Stimulated activated CD4-positive, alpha-beta T cell treated with anti-CD3 and anti-CD28 coated beads, Interleukin-2, amount 100 ng/mL, for 48 hours (primary cell): ENCODE measurements at regions not wholly inside any gene's neighbourhood (a gene's known extent, or its start where the extent isn't known, plus 50 kb on each side); places are given as distances from the start of the nearest gene placed in this dataset.

ENCODE experiments used
- DNase-seq, 2 donors: peaks; one replicate each; pipeline ENCODE4 v3.0.0-alpha.2; 2020

DNA sequence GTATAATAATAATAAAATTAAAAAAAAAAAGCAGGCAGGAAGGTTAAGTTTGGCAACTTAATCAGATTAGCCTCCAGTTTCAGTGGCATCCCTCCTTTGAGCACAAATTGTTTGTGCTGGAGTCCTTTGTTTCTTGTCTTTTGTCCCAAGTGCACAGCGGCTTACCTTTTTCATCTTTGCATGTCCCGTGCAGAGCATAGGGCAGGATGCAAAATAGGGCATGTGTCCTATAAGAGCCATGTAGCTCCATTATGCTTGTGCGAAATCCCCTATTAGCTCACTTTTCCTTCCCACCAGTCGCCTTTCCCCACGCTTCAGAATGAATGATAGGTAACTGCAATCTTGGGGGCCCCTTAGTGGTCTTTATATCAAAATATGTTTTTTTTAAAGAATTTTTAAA is 216.8 kb downstream of the TSN start:
- no peak for DNase-seq

DNA sequence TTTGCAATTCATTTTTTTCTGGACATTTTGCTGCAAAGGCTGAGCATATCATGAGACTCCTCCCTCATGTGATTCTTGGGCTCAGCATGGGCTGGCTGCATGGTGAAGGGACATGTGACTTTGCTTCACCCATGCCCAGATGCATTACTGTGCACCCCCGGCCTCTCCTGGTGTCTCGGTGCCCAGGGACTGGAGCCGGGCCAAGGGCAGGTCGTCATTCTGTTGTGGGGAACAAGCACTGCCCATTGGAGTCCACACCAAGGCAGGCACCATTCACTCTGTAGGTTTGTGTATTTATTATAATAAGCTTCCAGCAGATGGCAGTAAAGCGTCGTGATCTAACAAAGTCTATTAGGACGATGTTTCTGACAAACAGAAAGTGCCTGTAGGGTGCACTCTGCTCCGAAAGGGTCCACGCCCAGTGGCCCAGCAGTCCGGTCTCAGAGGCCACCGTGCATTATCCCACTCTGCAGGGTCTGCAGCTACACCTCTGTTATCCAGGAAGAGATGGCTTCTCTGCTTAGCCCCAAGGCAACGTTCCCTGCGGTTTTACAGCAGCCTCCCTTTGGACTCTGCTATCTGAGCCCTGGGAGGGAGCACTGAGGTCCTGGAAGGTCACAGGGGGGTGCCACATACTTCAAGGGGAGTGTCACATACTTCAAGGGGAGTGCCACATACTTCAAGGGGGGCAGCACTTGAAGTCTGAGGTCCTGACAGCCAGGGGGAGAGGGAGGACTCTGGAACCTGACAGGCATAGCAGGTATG is 219.6 kb downstream of the TSN start:
- DNase-seq = peak; percentile 23 to 44

DNA sequence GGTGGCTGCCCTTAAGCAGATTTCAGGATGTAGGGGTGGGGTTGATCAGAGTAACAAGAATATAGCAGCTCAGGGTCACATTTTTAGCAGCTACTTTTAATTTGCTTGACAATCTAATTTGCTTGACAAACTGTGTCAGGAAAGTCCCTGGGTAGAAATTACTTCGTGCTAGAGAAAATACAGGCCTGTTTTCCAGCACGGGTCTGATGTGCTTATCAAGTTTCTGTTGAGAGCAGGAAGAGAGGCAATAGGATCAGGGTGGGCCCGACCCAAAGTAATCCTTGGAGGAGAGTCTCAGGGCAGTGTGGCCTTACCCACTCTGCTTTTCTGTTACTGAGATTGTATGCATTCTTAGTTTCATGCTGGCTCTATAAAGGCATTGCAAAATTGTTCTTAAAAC is 221.5 kb downstream of the TSN start:
- DNase-seq = no peak

DNA sequence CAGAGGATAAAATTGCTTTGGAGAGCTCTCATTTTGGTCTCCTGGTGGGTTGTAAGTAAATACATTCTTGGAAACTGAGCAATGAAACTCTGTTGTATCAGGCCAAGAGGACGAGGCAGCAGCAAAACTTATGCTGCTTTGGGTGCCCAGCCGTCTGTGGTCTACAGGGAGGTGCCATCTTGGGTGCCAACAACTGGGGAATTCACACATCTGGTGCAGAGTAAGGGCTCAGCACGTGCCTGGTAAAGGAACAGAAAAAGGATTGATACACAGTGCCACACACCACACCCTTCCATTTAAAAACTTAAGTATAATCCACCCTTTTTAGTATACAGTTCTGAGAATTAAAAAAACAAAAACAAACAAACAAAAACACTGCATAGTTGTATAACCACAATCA is 221.9 kb downstream of the TSN start:
- DNase-seq = no peak

DNA sequence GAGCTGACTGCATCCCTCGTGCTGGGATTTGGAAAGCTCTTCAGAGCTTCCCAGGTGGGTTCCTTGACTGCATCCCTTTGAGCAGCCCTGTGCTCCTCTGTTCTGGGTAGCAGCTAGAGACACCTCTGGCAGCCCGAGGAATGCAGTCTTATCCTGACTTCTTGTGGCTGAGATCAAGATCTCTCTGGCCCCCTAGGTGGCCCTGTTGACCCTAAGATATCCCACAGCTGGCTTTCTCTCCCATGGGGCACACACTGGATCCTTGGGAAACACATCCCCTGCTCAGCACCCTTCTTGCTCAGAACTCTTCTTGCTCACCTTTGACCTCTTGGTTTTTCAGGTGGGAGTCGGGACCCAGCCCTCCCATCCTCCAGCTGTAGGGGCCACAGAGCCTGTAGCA is 237.2 kb downstream of the TSN start:
- DNase-seq = no peak

DNA sequence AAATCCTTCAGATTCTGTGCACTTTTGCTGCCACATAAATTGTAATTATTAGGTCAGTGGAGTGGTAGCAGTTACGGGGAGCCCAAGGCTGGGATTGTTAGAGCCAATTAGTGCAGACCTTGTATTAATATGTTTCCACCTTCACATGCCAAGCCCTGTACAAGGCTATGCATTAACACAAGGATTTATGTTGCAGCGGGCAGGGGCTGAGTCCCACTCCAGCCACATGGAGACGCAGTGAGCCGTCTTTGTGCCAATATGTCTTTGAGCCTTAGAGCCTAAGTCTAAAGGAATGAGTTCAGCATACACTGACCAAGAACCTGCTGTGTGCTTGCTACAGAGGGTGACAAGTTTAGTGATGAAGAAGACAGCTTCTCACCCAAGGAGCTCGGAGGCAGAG is 238.2 kb downstream of the TSN start:
- DNase-seq = no peak

DNA sequence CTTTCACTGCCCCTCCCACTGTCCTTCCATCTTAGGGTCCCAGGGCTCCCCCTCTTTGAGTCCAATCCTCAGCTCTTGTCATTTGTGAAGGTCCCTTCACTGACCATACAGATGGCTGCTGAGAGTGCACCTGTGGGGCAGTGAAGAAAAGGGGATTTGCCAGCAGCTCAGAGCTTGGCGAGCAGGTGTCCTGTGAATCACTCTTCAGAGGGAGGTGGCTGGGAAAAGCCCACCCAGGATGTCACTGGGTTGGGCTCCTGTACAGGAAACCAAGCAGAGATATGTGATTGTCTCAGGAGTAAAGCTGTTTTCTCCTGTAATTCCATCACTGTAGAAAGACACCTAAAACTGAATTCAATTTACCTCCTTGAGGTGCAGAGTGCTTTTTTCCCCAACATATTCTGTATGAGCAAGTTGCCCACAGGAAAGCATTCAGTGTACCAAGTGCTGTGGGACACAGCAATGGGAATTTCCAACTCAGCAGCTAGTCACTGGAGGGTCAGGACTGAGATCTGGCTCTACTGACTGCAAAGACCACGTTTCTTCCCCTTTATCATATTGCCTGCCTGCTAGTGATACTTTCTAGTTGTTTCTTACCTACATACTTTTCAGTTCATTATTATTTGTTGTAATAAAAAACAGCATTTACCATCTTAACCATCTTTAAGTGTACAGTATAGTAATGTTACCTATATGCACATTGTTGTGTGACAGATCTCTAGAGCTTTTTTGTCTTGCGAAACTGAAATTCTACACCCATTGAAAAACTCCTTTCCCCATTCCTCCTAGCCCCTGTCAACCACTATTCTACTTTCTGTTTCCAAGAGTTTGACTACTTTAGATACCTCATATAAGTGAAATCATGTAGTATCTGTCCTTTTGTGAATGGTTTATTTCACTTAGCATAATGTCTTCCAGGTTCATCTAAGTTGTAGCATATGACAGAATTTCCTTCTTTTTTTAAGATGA is 239.1 kb downstream of the TSN start:
- no peak for DNase-seq

DNA sequence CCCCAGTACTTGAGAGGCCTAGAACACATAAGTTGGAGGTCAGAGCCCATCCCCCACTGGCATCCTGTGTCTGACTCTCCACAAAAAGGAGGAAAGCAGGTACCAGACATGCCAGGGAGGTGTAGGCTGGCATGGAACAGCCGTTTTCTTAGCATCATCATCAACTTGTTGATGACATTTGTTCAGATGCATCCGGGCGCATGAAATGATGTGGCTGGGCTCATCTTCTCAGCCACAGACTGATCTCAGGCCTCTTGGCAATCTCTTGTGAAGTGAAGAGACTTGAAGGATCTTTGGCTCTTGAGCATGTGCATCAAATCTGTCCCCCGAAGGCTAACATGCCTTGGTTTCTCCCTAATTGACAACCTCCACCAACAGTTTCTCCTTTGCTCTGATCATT is 243.3 kb downstream of the TSN start:
- DNase-seq = no peak

DNA sequence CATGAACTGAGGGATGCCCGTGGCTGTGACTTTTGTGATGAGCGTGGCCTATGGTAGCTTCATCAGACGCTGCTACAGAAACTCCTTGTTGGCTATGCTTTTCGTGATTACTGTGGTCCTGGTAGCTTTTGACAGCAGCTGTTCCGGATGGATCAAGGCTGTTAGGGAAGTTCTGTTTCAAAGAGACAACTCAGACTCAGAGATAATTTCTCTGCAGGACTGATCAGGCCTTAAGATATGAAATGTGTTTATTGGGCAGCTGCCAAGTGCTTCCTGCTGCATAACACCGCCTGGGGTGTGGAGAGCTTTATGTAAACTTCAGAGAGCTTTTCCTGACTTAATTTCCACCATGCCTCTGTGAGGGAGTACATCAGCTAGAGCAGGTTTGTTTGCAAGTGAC is 243.8 kb downstream of the TSN start:
- DNase-seq = no peak

DNA sequence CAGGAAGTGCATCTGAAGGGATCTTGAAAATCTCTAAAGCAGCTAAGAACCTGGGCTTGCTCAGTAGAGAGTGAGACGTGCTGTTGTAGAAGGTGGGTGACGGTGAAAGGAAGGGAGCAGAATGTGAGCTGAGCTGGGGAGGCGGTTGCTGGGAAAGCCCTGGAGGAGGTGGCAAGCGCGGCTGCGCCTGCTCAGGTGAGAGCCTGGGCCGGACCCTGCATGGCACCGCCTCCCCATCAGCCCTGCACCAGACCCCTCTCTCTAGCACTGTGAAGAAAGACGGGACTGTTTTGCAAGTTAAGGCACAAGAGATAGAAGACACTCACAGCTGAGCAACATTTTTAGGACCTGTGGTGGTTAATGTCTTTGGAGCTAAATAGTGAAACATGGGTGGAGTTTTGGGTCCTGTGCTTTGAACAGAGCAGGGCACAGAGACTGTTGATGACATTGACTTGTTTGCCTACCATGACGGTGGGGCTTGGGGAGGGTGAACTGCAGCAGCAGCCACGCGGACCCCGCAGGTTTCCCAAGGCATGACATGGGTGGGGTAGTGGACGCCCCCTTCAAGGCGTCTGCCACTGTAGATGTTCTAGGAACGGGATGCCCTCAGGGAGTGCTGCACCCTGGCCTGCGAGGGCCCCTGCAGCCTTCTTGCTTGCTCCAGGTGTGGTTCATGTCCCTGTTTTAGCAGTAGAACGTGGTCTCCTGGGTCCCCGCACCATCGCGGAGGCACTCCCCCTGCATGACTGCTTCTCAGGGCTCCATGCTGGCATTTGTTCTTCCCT is 245.3 kb downstream of the TSN start:
- no peak for DNase-seq

DNA sequence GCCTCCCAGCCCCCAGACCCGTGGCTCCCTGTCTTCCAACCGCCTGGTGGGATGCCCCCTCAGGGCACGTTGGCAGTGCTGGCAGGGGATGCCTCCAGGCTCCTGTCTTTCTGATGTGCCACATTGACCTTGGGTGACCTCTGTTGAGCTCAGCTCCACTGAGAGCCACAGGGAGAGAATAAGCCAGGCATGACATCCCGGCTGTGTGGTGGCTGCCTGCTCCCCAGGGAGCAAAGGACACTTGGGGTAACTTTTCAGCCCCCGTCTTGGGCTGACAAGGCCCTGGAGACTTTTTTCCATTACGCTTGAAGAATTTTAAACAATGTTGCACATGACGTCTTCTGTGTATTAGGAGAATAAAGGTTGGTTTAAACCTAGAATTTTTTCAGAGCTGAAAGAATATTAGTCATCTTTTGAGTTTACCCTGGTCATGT is 246.0 kb downstream of the TSN start:
- DNase-seq = no peak

DNA sequence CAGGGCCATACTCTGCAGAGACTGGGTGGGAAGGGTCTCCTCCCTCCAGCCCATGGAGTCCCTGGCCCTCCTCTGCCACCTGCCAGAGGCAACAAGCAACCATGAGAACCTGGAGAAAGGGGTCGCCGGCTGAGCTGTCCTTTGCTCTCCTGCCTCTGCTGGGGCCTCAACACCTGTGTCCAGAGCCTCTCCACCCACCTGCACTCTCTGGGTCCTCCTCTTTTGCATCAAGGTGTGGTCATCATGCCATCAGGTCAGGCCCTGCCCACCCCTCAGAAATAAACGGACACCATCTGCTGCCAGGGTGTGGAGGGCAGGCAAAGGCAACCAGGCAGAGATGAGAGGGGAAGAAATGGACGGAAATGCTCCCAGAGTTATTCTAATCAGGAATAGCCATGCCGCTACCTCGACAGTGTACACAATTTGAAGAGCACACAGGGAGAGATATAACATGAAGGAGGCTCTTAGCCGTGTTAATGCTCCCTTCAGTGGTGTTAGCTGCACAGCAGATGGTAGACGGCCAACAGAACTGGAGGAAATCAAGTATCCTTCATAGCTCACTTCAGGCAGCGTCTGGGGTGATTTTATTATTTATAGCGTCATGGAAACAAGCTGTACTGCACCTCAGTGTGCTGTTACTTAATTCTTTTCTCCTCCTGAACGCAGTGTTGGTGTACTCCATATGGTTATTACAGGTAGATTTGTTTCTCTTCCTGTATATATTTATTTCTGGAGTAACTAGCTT is 247.9 kb downstream of the TSN start:
- no peak for DNase-seq

DNA sequence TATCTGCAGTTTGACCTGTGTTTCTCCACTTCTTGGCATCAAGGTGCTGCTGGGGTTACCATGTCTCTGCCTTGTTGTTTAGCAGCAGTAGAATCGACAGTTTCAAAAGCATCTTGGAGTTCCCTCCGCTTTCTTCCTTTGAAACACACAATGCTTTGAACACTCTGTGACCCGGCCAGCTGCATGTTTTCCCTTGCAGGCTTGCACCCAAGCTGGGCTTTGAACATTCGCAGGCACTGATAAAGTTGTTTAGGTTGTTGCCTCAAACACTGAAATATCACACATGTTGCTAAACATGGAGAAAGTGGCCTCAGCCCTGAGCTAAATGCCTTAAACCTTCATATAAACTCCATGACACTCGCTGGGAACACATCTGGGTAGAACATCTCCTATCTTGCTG is 251.7 kb downstream of the TSN start:
- no peak for DNase-seq

DNA sequence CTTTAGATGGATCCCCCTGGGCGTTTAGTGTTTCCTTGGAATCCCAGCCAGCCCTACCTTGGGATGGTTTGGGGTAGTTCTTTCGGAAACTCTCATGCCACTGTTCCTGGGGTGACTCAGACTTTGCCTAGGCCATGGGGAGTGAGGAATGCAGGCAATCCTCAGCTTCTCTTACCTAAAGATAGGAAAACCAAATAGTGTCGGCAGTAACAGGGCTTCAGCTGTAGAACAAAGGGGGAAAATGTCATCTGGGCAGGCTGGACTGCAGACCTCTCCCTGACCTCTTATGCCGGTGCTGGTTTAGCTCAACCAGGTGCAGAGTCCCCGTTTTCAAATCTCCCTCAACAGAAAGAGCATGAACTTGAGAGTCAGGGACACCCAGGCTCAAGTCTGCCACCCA is 252.1 kb downstream of the TSN start:
- no peak for DNase-seq

DNA sequence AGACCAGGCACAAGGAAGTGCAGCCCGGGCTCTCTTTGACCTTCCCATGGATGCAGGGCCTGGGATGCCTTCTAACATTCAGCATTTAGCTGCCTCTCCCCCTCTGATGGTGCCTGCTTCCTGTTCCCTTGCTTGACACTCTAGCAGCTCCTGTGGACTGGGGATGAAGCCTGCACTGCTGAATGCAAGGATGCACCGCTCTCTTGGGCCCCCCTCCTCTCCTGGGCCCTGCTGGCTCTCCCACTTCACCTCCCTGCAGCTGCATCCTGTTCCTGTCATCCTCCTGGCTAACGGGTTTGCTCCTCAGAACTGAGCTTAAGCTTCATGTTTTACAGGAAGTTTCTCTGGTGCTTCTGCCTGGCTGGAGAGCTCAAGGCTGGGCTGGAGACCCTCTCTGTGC is 254.1 kb downstream of the TSN start:
- no peak for DNase-seq

DNA sequence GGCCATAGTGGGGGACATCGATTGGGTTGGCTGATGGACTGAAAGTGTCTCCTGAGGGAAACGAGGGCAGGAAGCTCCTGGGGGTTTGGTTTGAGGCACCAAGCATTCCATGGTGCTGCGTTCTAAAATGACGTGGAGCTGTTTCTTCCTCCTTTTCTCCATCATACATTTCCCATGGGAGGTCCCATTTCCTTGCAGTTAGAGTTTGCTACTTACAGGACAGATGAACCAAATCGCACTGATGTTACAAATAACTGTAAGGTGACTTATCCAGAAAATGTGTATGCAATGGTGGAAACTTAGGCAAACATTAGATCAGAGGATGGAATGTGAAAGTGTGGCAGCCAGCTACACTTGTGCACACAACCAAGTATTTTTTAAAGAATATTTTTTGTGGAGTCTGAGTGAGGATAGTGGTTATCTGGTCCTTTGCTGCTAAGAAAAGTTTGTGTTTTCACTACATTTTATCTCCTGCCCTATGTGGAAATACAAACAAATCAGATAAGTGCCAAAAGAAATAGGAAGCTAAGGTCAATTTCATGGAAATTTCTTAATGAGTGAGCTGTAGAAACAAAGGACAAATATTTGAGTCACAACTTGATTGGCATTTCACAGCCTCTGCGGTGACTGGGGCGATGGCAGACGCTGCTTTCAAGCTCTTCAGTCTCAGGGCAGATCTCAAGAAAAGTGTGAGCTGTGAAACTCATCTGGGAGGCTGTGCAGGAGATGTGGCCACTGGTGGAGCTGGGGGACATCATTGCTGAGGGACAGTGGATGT is 256.2 kb downstream of the TSN start:
- DNase-seq = no peak

DNA sequence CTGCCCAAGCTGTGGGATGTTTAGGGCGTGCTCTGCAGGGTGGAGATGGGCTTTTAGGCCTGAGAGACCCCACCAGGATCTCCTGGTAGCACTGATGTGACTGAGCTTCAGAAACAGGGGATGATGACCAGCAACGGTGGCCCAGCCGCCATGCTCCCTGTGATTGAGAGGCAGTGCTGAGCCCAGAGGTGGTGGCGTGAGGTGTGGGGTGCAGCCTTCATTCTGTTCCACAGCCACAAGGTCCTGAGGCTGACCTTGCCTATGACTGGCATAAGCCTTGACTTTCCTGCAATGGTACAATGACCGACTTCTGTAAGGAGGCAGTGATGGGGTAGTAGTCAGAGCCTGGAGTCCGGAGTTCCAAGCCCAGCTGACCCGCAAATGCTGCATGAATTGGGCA is 263.3 kb downstream of the TSN start:
- no peak for DNase-seq

DNA sequence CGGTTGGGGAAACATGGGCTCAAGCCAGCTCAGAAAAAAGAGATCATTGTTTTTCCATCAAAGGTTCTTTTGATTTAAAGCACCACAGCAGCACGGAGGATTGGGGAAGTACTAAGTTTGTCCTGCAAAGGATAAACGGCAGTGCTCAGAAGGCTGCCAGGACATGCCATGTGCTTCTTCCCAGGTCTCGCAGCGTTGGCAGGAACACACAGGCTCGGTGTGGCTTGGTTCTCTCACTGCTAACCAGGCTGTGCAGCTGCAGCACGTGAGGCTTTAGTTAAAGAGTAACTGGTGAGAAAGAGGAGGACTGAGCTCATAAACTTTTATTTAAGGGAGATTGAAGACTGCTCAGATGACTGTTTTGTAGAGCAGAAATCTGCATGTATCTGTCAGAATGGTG is 264.3 kb downstream of the TSN start:
- no peak for DNase-seq

DNA sequence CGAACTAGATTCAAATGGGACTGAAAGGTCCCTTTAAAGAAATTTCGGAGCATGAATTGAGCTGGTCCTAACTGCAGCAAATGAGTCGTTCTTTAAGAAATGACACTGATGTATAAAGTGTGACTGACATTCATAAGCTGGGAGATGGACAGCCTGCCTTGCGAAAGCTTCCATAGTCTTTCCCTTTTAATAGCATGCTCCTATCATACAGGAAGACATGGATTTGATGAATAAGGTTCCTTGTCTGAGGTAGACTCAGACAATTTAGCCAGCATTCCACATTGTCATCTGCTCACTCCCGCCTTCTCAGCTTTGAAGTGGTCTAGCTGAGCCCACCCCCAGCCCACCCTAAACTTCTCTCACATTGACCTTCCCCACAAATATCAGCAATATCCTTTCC is 264.9 kb downstream of the TSN start:
- DNase-seq = no peak

DNA sequence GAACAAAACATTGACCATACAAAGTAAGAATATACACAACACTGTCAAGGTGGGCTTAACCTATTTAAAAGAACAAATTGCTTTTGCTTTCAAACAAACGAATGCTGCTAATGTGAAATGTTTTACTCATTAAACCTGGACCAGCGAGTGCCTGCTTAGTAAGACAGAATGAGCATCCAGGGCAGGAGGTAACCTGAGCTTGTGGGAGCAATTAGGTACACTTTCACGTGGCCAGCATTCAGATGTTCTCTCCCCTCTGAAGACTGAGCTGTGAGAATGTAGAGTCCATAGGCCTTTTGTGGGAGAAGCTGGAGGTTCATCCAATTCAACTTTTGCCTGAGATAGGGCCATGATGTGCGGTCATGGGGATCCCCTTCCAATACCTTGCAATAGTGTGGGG is 266.5 kb downstream of the TSN start:
- DNase-seq = no peak

DNA sequence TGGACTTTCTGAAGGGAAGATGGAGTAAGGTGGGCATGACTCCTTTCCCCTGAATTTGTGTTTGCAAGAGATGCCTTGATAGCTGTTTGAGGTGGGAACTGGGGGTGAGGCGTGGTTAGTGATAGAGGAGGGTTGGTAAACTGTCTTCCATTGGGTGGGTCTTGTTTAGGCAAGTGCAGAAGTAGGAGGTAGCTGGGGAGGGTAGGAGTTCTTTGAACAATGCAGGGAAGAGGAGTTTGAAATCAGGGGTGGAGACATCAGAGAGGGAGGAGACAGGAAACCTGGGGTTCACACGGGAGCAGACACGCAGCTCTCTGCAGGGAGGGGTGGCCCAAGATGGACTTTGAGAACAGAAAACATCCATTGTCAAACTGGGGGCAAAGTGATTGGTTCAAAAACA is 267.1 kb downstream of the TSN start:
- no peak for DNase-seq
